RWPE1 (cell line): ENCODE measurements at regions not wholly inside any gene's neighbourhood (a gene's known extent, or its start where the extent isn't known, plus 50 kb on each side); places are given as distances from the start of the nearest gene placed in this dataset.

Experiments
- CTCF ChIA-PET: fragments of 350-600 bp; sonication (Branson Sonifier 250); formaldehyde crosslinking; extraction: SDS; loops from one replicate; lab custom pipeline; 2021; lab: Yijun Ruan, JAX
- POLR2A ChIA-PET: fragments of 400-600 bp; formaldehyde crosslinking; extraction: SDS; loops from one replicate; lab custom pipeline; 2020; ENCODE audit warnings: antibody characterized with exemption; ENCODE audit not compliant: low non-redundant PET; lab: Yijun Ruan, JAX
- DNase-seq: peaks from one replicate; pipeline ENCODE4 v3.0.0; 2012; ENCODE audit warnings: low spot score
- H3K27ac ChIP-seq: fragments of 450-650 bp; 2 replicates; pipeline ENCODE4 v1.5.1; 2017
- TF ChIP-seq, protein P1 (sequence below): fragments of 450-650 bp; conservative IDR thresholded peaks from 2 replicates; pipeline ENCODE4 v1.5.1; 2017; ENCODE audit warnings: low read depth, mild to moderate bottlenecking

DNA sequence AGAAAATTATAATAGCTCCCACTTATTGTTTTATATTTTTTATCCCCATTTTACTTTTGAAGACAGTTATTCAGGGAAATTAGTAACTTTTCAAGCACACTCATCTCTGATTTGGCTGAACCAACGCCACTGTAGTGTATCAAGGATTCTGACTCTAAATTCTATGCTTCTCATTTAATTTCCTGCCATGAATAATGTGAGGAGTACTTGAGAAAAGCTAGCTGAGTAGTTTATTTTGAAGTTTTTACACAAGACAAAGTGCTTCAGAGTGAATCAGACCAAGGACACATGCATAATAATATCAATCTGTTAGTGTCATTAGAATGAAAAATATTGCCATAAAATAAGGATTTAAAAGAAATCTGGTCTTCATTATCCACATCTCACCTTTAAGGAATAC lies 329.9 kb downstream of the SLITRK6 start:
- ChIA-PET POLR2A (no interaction called here), CTCF (no interaction called here)
- no peak for DNase-seq
- no peak overlapping the region for H3K27ac ChIP-seq
- TF ChIP-seq, protein P1, sequence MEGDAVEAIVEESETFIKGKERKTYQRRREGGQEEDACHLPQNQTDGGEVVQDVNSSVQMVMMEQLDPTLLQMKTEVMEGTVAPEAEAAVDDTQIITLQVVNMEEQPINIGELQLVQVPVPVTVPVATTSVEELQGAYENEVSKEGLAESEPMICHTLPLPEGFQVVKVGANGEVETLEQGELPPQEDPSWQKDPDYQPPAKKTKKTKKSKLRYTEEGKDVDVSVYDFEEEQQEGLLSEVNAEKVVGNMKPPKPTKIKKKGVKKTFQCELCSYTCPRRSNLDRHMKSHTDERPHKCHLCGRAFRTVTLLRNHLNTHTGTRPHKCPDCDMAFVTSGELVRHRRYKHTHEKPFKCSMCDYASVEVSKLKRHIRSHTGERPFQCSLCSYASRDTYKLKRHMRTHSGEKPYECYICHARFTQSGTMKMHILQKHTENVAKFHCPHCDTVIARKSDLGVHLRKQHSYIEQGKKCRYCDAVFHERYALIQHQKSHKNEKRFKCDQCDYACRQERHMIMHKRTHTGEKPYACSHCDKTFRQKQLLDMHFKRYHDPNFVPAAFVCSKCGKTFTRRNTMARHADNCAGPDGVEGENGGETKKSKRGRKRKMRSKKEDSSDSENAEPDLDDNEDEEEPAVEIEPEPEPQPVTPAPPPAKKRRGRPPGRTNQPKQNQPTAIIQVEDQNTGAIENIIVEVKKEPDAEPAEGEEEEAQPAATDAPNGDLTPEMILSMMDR: no peak

DNA sequence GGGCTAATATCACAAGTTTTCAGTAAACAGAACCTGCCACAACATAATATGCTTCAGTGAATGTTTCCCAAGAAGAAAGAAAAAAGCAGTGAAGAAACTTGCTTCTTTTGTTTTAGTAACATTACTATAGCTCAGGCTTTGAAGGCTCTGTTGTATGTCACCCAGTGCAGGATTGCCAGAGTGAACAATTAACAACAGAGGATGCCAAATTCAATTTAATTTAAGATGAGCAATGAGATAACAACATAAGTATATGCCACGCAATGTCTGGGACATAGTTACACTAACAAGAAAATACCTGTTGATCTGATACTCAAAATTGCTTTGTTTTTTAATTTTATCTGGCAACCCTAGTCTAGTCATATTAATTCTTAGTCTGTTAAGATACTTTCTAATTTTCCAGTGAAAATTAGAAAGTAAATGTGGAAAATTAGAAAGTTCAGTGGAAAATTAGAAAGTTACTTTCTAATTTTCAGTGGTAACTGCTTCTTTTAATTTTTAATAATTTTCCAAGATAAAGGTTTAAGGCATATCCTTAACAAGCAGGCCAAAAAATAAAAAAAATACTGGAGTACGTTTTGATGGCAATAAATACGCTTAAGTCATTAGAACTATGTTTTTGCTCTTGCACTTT lies 336.3 kb downstream of the SLITRK6 start:
- CTCF ChIA-PET: no interaction called here
- POLR2A ChIA-PET: no interaction called here
- no peak overlapping the region for H3K27ac ChIP-seq
- DNase-seq: no peak
- TF ChIP-seq, protein P1: no peak

DNA sequence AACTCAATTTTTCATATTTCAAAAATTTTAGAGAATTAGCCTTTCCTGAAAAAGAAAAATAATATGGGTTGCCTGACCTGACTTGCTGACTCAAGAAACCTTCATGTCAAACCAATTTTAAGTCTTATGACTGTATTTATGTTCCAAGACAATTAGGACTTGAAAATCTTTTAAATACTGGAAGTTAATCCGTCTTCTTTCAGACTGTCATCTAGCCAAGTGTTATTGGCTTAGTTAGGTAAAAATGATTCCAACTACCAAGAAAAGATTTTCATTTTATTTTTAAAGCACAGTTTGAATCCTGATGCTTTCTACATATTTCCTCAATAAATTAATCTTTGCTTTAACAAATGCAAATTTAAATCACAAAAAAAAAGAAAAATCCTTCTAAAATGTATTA lies 337.6 kb downstream of the SLITRK6 start:
- ChIA-PET CTCF (no interaction called here), POLR2A (no interaction called here)
- no peak for DNase-seq
- no peak overlapping the region for H3K27ac ChIP-seq
- TF ChIP-seq, protein P1: no peak

DNA sequence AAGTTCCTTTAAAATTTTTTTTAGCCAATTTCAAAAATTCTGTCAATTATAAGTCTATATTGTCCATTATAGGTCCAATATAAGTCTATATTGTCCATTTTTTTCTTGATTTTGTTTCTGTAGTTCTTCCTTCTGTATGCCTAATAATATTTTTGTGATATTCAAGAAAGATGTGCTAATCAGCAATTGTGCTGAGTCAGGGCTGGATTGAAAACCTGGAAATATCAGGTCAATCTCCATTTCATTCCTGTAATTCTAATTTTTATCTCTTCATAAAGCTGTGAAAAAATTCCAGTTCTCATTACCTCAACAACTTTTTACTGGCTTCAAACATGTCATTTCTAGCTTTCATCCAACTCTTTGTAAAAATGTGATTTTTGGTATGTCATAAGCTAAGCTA lies 353.7 kb downstream of the SLITRK6 start:
- ChIA-PET CTCF (no interaction called here), POLR2A (no interaction called here)
- H3K27ac ChIP-seq: no peak overlapping the region
- TF ChIP-seq, protein P1: no peak
- no peak for DNase-seq

DNA sequence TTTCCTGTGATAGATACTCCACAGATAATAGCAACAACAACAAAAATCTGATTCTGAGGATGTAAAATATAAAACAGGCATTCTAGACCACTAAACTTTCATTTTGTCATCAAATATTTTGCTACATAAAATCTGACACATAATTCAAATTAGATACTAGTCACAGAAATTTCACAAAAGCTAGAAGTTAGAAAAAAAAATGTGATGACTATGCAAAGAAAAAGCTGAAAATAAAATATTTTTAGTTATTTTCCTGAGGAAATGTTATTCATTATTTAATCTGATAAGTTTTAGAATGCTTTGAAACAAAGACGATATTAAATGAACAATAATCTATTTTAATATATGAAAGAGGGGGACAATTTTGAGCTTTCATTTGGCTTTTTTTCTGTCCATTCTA lies 357.2 kb downstream of the SLITRK6 start:
- TF ChIP-seq, protein P1: no peak
- no peak for DNase-seq
- POLR2A ChIA-PET: no interaction called here
- H3K27ac ChIP-seq: no peak overlapping the region
- CTCF ChIA-PET: interaction anchor here (0.5 kb wide), 1 partner anchor 116 kb away, joined by 3 read pairs; no protein-coding TSS in a partner anchor

DNA sequence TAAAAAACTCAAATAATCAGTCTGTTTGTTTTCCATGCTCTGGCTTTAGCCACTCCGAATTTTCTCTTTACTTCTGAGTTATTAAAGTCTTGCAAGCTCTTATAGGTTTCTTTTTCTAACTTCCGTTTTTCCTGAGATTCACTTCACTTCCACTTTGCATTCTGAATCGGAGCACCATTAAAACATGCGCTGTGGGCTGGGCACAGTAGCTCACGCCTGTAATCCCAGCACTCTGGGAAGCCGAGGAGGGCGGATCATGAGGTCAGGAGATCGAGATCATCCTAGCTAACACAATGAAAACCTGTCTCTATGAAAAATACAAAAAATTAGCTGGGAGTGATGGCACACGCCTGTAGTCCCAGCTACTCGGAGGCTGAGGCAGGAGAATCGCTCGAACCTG lies 357.9 kb downstream of the SLITRK6 start:
- DNase-seq: no peak
- no peak overlapping the region for H3K27ac ChIP-seq
- TF ChIP-seq, protein P1: no peak
- ChIA-PET POLR2A (no interaction called here), CTCF (interaction anchor here (0.5 kb wide), 1 partner anchor 115 kb away, joined by 3 read pairs; no protein-coding TSS in a partner anchor)
